Psoas muscle (tissue), 7 donors: ENCODE measurements at regions not wholly inside any gene's neighbourhood (a gene's known extent, or its start where the extent isn't known, plus 50 kb on each side); places are given as distances from the start of the nearest gene placed in this dataset.

Experiments used
- ATAC-seq, 4 donors: fragments of 200-7000 bp; cut with Tn5 transposase; one replicate each; pipeline ENCODE4 v1.9.1; 2020; ENCODE audit warnings: moderate library complexity in 3 of 4, mild to moderate bottlenecking in 2 of 4
- DNase-seq, 2 donors: peaks; one replicate each; pipeline ENCODE4 v3.0.0-alpha.2; 2020
- H3K27ac ChIP-seq: fragments of 200-600 bp; one replicate; pipeline ENCODE4 v1.8.0; 2022
- H3K27me3 ChIP-seq, 3 donors: fragments of 200-600 bp in 1 of 3; one replicate each; pipeline versions ENCODE4 v1.6.1 to v1.8.0; 2013 to 2022; ENCODE audit warnings: low read length in 2 of 3, mild to moderate bottlenecking in 2 of 3, moderate library complexity in 1 of 3; ENCODE audit not compliant: insufficient read depth in 3 of 3
- H3K36me3 ChIP-seq, 2 donors: fragments of 200-600 bp in 1 of 2; one replicate each; pipeline versions ENCODE4 v1.6.1 to v1.8.0; 2013 to 2022; ENCODE audit warnings: low read depth in 1 of 2, mild to moderate bottlenecking in 1 of 2, moderate library complexity in 1 of 2; ENCODE audit not compliant: insufficient read depth in 1 of 2
- H3K4me1 ChIP-seq: fragments of 200-600 bp; one replicate; pipeline ENCODE4 v1.8.0; 2022
- H3K4me3 ChIP-seq: fragments of 200-600 bp; one replicate; pipeline ENCODE4 v1.8.0; 2022; ENCODE audit warnings: mild to moderate bottlenecking
- H3K9me3 ChIP-seq: fragments of 200-600 bp; one replicate; pipeline ENCODE4 v1.8.0; 2022
- WGBS, 3 donors: extraction: QIAGEN DNeasy Blood & Tissue Kit; methylation state at CpG; one replicate each; pipeline versions ENCODE4 v1.1.6 to v1.1.7; 2013; 5-methylcytosine and 5-hydroxymethylcytosine counted together
- intact Hi-C, 2 donors: fragments of 100-400 bp; cut with DNase I; formaldehyde crosslinking; loops; one replicate each; pipeline versions ENCODE4 v1.11.0 to v1.14.2; 2022
- TF ChIP-seq, protein P1 (sequence below): fragments of 200-600 bp; IDR thresholded peaks from one replicate; pipeline ENCODE4 v1.8.0; 2022; ENCODE audit warnings: antibody characterized with exemption
- donor health status: healthy with polysubstance abuse.
- donor health status: DM: no; HTN: no; CAD: no; lungs with moderate emphysema.
- donor health status: Bipolar disorder and iron deficiency.
- donor health status: healthy.
- donor health status: DM: yes; HTN: yes; CAD: no.
- donor health status: DM: no; HTN: no; CAD: no.
- donor health status: DM: yes; HTN: yes; CAD: no.

DNA sequence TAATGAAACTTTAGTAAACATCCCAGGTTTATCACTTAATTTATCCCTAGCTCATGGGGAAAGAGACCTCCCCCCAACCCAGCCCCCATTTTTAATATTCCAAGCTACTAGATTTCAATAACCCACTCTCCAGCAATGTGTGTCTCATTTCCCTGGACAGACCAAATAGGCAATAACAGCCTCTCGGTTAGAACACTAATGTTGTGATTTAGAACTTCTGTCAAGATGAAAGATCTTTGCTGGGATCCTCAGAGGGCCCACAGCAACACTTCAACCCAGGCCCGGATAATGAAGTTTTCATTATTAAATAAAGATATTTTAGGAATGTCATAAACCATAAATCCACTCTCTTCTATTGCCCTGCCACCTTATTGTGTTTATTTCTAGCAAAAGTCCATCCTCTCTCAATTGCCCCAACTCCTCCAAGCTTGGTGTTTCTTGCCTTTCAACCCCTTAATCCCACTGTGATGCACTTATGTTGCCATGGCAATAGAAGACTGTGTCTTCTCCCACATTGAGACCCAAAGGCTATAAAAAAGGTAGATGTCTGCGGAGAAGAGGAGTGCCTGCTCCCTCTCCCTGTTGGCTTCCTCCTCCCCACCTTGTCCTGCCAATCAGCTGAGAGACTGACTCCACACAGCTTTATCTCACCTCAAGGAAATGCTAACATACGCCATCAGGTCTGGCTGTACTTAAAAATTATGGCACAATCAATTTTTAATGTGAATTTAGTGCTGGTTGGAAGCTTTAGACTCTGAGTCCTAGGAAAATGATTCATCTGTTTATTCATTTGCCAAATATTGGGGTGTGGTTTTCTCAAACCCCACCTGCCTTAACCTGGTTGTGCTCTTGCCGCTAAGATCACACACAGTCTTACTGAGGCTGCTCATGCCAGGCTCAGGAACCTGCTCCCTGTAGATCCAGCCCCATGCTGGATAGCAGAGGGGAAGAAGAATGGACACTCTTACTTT is 258.3 kb upstream of the CAMK1G start:
- WGBS, 3 donors = 61 to 68% (median 65%) methylated on average over 5 of the region's 5 CpGs
- no peak for ATAC-seq
- intact Hi-C loops = no loop called here

DNA sequence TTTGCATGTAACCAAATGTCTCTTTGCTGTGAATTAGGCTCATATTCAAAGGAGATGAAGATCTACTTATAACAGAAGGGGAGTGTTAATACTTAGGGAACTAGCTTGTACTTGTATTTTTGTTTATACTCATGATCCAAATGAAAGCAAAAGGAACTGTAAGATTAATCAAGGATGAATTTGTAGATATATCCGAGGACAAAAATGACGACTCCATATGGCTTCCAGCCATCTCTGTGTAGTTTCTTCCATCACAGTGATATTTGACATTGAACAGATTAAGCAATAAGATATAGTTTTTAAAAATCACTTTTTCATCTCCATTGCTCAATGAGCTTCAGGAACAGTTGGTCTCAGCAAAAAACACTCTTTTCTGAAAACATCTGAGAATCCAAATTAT is 257.4 kb upstream of the CAMK1G start:
- Histone ChIP-seq H3K9me3 (no peaks in the 10 kb centered on the region), H3K4me1 (no peaks in the 10 kb centered on the region), H3K27ac (no peak overlapping the region), H3K36me3 (no peaks in the 10 kb centered on the region), H3K27me3 (no peaks in the 10 kb centered on the region), H3K4me3 (no peak overlapping the region)
- 49 to 60% (median 54%) methylated on average over 2 of the region's 2 CpGs for WGBS, 3 donors
- intact Hi-C loops = no loop called here
- DNase-seq (no peak), ATAC-seq (no peak)
- TF ChIP-seq, protein P1, sequence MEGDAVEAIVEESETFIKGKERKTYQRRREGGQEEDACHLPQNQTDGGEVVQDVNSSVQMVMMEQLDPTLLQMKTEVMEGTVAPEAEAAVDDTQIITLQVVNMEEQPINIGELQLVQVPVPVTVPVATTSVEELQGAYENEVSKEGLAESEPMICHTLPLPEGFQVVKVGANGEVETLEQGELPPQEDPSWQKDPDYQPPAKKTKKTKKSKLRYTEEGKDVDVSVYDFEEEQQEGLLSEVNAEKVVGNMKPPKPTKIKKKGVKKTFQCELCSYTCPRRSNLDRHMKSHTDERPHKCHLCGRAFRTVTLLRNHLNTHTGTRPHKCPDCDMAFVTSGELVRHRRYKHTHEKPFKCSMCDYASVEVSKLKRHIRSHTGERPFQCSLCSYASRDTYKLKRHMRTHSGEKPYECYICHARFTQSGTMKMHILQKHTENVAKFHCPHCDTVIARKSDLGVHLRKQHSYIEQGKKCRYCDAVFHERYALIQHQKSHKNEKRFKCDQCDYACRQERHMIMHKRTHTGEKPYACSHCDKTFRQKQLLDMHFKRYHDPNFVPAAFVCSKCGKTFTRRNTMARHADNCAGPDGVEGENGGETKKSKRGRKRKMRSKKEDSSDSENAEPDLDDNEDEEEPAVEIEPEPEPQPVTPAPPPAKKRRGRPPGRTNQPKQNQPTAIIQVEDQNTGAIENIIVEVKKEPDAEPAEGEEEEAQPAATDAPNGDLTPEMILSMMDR = no peak

More for the DNA sequence above, 258.3 kb upstream of the CAMK1G start:
- Histone ChIP-seq H3K4me1 (no peaks in the 10 kb centered on the region), H3K9me3 (no peaks in the 10 kb centered on the region), H3K4me3 (no peak overlapping the region), H3K36me3 (no peaks in the 10 kb centered on the region), H3K27me3 (no peaks in the 10 kb centered on the region), H3K27ac (no peak overlapping the region)
- TF ChIP-seq, protein P1 = no peak
- DNase-seq = no peak

DNA sequence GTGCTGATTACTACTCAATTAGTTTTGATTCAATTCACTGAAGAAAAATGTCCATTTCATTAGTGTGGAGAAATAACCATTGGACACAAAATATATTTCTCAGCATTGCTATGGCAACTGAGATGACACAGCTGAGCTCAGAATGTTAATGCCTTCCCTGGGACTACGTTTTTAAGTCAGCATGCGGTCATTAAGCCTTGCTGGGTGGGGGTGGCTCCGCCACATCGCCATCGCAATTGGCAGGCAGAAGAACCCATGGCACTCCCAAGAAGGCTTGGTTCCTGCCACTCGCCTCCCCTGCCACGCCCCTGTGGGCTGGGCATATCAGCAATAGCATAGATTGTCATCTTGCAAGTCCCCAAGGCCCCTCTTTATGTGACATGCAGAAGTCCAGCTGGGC is 256.7 kb upstream of the CAMK1G start:
- ATAC-seq (no peak), DNase-seq (no peak)
- no peaks in the 10 kb centered on the region for H3K36me3 ChIP-seq
- WGBS, 3 donors = 52 to 59% (median 56%) methylated on average over 7 of the region's 7 CpGs
- H3K4me3 ChIP-seq = no peak overlapping the region
- no peaks in the 10 kb centered on the region for H3K9me3 ChIP-seq
- no peaks in the 10 kb centered on the region for H3K4me1 ChIP-seq
- TF ChIP-seq, protein P1 = no peak
- no peak overlapping the region for H3K27ac ChIP-seq
- intact Hi-C loops = no loop called here
- no peaks in the 10 kb centered on the region for H3K27me3 ChIP-seq

DNA sequence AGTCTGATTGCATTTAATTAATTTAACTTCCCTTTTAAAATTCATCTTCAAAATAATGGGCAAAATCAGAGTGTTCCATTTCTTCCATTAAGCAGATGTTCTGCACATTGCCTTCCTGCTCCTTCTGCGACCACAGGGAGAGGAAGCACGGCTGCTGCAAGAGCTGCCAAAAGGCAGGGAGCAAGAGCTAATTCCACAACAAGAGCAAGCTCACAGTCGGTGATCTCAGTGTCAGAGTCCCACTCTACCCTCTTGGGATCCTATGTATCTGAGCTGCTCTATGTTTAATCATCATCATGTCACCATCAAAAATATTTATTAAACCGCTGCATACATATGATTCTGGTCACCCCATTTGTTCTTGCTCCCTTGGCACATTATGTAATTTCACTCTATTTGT is 255.3 kb upstream of the CAMK1G start:
- 18 to 22% (median 21%) methylated on average over 4 of the region's 4 CpGs for WGBS, 3 donors
- DNase-seq = no peak
- no peak overlapping the region for H3K4me3 ChIP-seq
- H3K27me3 ChIP-seq = no peaks in the 10 kb centered on the region
- no peaks in the 10 kb centered on the region for H3K4me1 ChIP-seq
- H3K27ac ChIP-seq = no peak overlapping the region
- H3K36me3 ChIP-seq = no peaks in the 10 kb centered on the region
- intact Hi-C loops = no loop called here
- no peak for ATAC-seq
- TF ChIP-seq, protein P1 = no peak
- H3K9me3 ChIP-seq = no peaks in the 10 kb centered on the region
